ENCODE measurements at regions not wholly inside any gene's neighbourhood (a gene's known extent, or its start where the extent isn't known, plus 50 kb on each side); places are given as distances from the start of the nearest gene placed in this dataset.

- Histone ChIP-seq H3K36me3 (ENCODE audit: control insufficient read depth in 1 of 2, insufficient read depth in 2 of 2, low read length in 2 of 2) (no peaks in the 10 kb centered on the region), H3K9me3 (ENCODE audit: control insufficient read depth in 1 of 2, insufficient read depth in 1 of 2, low read depth in 1 of 2, low read length in 2 of 2) (no peaks in the 10 kb centered on the region), H2AFZ (ENCODE audit: low read depth, low read length, poor library complexity, severe bottlenecking) (no peak overlapping the region), H3K27me3 (ENCODE audit: insufficient read depth, low read length) (no peaks in the 10 kb centered on the region), H3K4me2 (ENCODE audit: low read length) (no peak overlapping the region), H3K27ac (ENCODE audit: low read depth, low read length) (no peak overlapping the region), H3K4me1 (ENCODE audit: control insufficient read depth in 1 of 2, insufficient read depth in 2 of 2, low read length in 2 of 2) (no peaks in the 10 kb centered on the region), H3K79me2 (ENCODE audit: insufficient read depth, low read length) (no peaks in the 10 kb centered on the region), H3K4me3 (replicated peaks in 1 of 2; ENCODE audit: low read depth in 1 of 2, low read length in 2 of 2) (no peak overlapping the region), H3K9ac (ENCODE audit: low read length) (no peak overlapping the region), H4K20me1 (ENCODE audit: insufficient read depth) (no peaks in the 10 kb centered on the region), H3K9me2 (ENCODE audit: insufficient read depth) (no peaks in the 10 kb centered on the region)
- DNase-seq (ENCODE audit: low read depth, low spot score): no peak
- no peak for TF ChIP-seq SP1 (IDR thresholded peaks at IDR 0.05; ENCODE audit: low read depth)
- TF ChIP-seq CBX3 (IDR thresholded peaks at IDR 0.05; ENCODE audit: low read depth): no peak
- no peak for TF ChIP-seq SRF (IDR thresholded peaks at IDR 0.05; ENCODE audit: low read depth)
- TF ChIP-seq JUND (IDR thresholded peaks at IDR 0.05): no peak
- RAD21 ChIA-PET (ENCODE audit: low non-redundant PET in 1 of 2, low total read pairs in 2 of 2, uncharacterized antibody in 2 of 2, unreplicated experiment in 2 of 2): no interaction called here
- POLR2A ChIA-PET: no interaction called here
- CTCF ChIA-PET: no interaction called here
- intact Hi-C loops (cut with micrococcal nuclease): no loop called here
- BruUV-seq (replicated peaks): no TSS peak
- no peak for ATAC-seq
These were observed 2300.3 kb upstream of the C9orf72 start for GRCh38 chr9:29873579-29873978.

GRCh38 chr9:29875547-29875946, 2302.3 kb upstream of the C9orf72 start:
- Histone ChIP-seq H2AFZ (ENCODE audit: low read depth, low read length, poor library complexity, severe bottlenecking) (no peak overlapping the region), H4K20me1 (ENCODE audit: insufficient read depth) (no peaks in the 10 kb centered on the region), H3K9me3 (ENCODE audit: control insufficient read depth in 1 of 2, insufficient read depth in 1 of 2, low read depth in 1 of 2, low read length in 2 of 2) (no peaks in the 10 kb centered on the region), H3K27ac (ENCODE audit: low read depth, low read length) (no peak overlapping the region), H3K36me3 (ENCODE audit: control insufficient read depth in 1 of 2, insufficient read depth in 2 of 2, low read length in 2 of 2) (no peaks in the 10 kb centered on the region), H3K4me3 (replicated peaks in 1 of 2; ENCODE audit: low read depth in 1 of 2, low read length in 2 of 2) (no peak overlapping the region), H3K79me2 (ENCODE audit: insufficient read depth, low read length) (no peaks in the 10 kb centered on the region), H3K4me1 (ENCODE audit: control insufficient read depth in 1 of 2, insufficient read depth in 2 of 2, low read length in 2 of 2) (no peaks in the 10 kb centered on the region), H3K9me2 (ENCODE audit: insufficient read depth) (no peaks in the 10 kb centered on the region), H3K4me2 (ENCODE audit: low read length) (no peak overlapping the region), H3K9ac (ENCODE audit: low read length) (no peak overlapping the region), H3K27me3 (ENCODE audit: insufficient read depth, low read length) (no peaks in the 10 kb centered on the region)
- POLR2A ChIA-PET: no interaction called here
- DNase-seq (ENCODE audit: low read depth, low spot score) (no peak), ATAC-seq (no peak)
- TF ChIP-seq CEBPB (IDR thresholded peaks at IDR 0.05; ENCODE audit: low read depth) (no peak), ZFX (IDR thresholded peaks at IDR 0.05) (no peak), SRF (IDR thresholded peaks at IDR 0.05; ENCODE audit: low read depth) (no peak), ZNF274 (IDR thresholded peaks at IDR 0.05; ENCODE audit: low read depth, low read length) (no peak), YY1 (IDR thresholded peaks at IDR 0.05; ENCODE audit: extremely low read depth, insufficient replicate concordance, low read depth, low read length) (no peak), SIN3A (IDR thresholded peaks at IDR 0.05; ENCODE audit: low read depth) (no peak), EZH2 (IDR thresholded peaks at IDR 0.05) (no peak)
- intact Hi-C loops (cut with micrococcal nuclease): no loop called here
- BruUV-seq (replicated peaks): no TSS peak
- RAD21 ChIA-PET (ENCODE audit: low non-redundant PET in 1 of 2, low total read pairs in 2 of 2, uncharacterized antibody in 2 of 2, unreplicated experiment in 2 of 2): no interaction called here
- CTCF ChIA-PET: no interaction called here
